ENCODE measurements at regions not wholly inside any gene's neighbourhood (a gene's known extent, or its start where the extent isn't known, plus 50 kb on each side); places are given as distances from the start of the nearest gene placed in this dataset.
"Not testable (repeated sequence)": the region's sequence is repeated elsewhere in the genome, so short reads cannot be mapped to it uniquely, and the experiment has no call there.

GRCh38 chr6:67935976-67936477, 699.1 kb upstream of the ADGRB3 start:
- WGBS (ENCODE audit: insufficient coverage, insufficient read length), result no CpG with 5 or more reads among the region's 2 CpGs
- H3K27me3 ChIP-seq (ENCODE audit: control insufficient read depth, insufficient read depth, low read length), result no peaks in the 10 kb centered on the region
- no peak overlapping the region for H3K27ac ChIP-seq (ENCODE audit: low read length)
- DNase-seq (ENCODE audit: low read depth, low spot score), result no peak
- no peaks in the 10 kb centered on the region for H3K4me1 ChIP-seq (ENCODE audit: control insufficient read depth, insufficient read depth, low read length)
- H3K9me3 ChIP-seq (ENCODE audit: control insufficient read depth, insufficient read depth, low read length), result no peaks in the 10 kb centered on the region
- no peaks in the 10 kb centered on the region for H3K36me3 ChIP-seq (ENCODE audit: control insufficient read depth, insufficient read depth, low read length)
- no peak overlapping the region for H3K4me3 ChIP-seq (ENCODE audit: low read length)

DNA sequence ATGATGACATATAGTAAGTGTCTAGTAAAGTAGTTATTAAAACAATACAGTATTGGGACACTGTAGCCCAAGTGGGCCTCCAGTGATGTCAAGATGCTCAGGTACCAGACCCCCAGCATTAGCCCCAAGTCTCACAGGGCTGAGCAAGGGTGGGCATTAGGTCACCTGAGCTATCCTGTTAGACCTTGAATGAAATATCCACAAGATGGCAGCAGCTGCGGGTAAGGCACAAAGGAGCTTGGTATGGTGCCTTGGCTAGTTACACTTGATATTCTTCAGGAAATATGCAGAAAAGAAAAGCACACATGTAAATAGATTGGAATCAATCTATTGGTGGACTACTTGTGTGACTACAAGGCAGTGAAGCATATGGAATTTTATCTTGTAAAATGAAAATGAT, 701.8 kb upstream of the ADGRB3 start:
- Histone ChIP-seq H3K4me1 (ENCODE audit: control insufficient read depth, insufficient read depth, low read length) (no peaks in the 10 kb centered on the region), H3K9me3 (ENCODE audit: control insufficient read depth, insufficient read depth, low read length) (no peaks in the 10 kb centered on the region), H3K4me3 (ENCODE audit: low read length) (no peak overlapping the region), H3K27me3 (ENCODE audit: control insufficient read depth, insufficient read depth, low read length) (no peaks in the 10 kb centered on the region), H3K27ac (ENCODE audit: low read length) (no peak overlapping the region), H3K36me3 (ENCODE audit: control insufficient read depth, insufficient read depth, low read length) (no peaks in the 10 kb centered on the region)
- no CpG with 5 or more reads among the region's 1 CpG for WGBS (ENCODE audit: insufficient coverage, insufficient read length)
- peak; percentile 13 for DNase-seq (ENCODE audit: low read depth, low spot score)

- H3K27ac ChIP-seq (ENCODE audit: low read length); DNase-seq (ENCODE audit: low read depth, low spot score); H3K36me3 ChIP-seq (ENCODE audit: control insufficient read depth, insufficient read depth, low read length); H3K9me3 ChIP-seq (ENCODE audit: control insufficient read depth, insufficient read depth, low read length); H3K4me1 ChIP-seq (ENCODE audit: control insufficient read depth, insufficient read depth, low read length); H3K27me3 ChIP-seq (ENCODE audit: control insufficient read depth, insufficient read depth, low read length); H3K4me3 ChIP-seq (ENCODE audit: low read length): not testable (repeated sequence)
- no CpG with 5 or more reads among the region's 3 CpGs for WGBS (ENCODE audit: insufficient coverage, insufficient read length)
Observed at GRCh38 chr6:67922588-67922987, 712.5 kb upstream of the ADGRB3 start.

GRCh38 chr6:67920040-67920439, 715.0 kb upstream of the ADGRB3 start:
- not testable (repeated sequence) for H3K27ac ChIP-seq (ENCODE audit: low read length); DNase-seq (ENCODE audit: low read depth, low spot score); H3K9me3 ChIP-seq (ENCODE audit: control insufficient read depth, insufficient read depth, low read length); H3K36me3 ChIP-seq (ENCODE audit: control insufficient read depth, insufficient read depth, low read length); H3K4me1 ChIP-seq (ENCODE audit: control insufficient read depth, insufficient read depth, low read length); H3K27me3 ChIP-seq (ENCODE audit: control insufficient read depth, insufficient read depth, low read length); H3K4me3 ChIP-seq (ENCODE audit: low read length)
- WGBS (ENCODE audit: insufficient coverage, insufficient read length), result no CpG with 5 or more reads among the region's 1 CpG

DNA sequence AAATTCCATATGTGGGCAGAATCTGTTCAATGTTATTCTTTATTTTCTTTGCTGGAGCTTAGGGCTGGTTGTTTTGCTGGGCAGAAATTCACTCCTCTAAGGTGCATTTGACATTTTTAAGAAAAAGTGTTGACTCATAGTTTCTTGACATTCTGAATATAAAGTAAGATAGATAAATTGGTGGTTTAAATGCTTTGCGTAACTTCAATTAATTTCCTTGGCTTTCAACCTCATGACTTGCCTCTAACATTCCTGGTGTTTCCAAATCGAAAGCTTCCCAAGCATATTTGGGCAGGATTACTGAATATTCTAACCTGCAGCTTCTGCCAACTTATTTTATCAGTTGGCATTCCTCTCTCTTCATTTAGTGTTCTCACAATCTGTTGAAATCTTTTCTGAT, 718.7 kb upstream of the ADGRB3 start:
- Histone ChIP-seq H3K36me3 (ENCODE audit: control insufficient read depth, insufficient read depth, low read length) (no peaks in the 10 kb centered on the region), H3K4me1 (ENCODE audit: control insufficient read depth, insufficient read depth, low read length) (no peaks in the 10 kb centered on the region), H3K27me3 (ENCODE audit: control insufficient read depth, insufficient read depth, low read length) (no peaks in the 10 kb centered on the region), H3K9me3 (ENCODE audit: control insufficient read depth, insufficient read depth, low read length) (no peaks in the 10 kb centered on the region), H3K4me3 (ENCODE audit: low read length) (no peak overlapping the region), H3K27ac (ENCODE audit: low read length) (no peak overlapping the region)
- WGBS (ENCODE audit: insufficient coverage, insufficient read length), result no CpG with 5 or more reads among the region's 2 CpGs
- DNase-seq (ENCODE audit: low read depth, low spot score), result no peak

DNA sequence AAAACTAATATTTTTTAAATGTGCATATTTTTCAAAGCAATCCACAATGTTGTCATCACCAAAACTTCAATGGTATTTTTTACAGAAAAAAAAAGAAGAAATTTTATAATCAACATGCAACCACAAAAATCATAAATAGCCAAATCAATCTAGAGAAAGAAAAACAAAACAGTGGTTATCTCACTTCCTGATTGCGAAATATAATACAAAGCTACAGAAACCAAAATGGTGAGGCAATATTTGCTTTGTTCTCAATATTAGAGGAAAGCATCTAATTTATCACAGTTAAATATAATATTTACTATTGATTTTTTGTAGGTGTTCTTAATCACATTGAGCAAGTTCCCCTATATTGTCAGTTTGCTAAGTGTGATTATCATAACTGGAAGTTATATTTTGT, 720.7 kb upstream of the ADGRB3 start:
- no peaks in the 10 kb centered on the region for H3K36me3 ChIP-seq (ENCODE audit: control insufficient read depth, insufficient read depth, low read length)
- no peaks in the 10 kb centered on the region for H3K27me3 ChIP-seq (ENCODE audit: control insufficient read depth, insufficient read depth, low read length)
- no peak for DNase-seq (ENCODE audit: low read depth, low spot score)
- H3K9me3 ChIP-seq (ENCODE audit: control insufficient read depth, insufficient read depth, low read length), result no peaks in the 10 kb centered on the region
- no peak overlapping the region for H3K4me3 ChIP-seq (ENCODE audit: low read length)
- H3K27ac ChIP-seq (ENCODE audit: low read length), result no peak overlapping the region
- no CpG with 5 or more reads among the region's 1 CpG for WGBS (ENCODE audit: insufficient coverage, insufficient read length)
- H3K4me1 ChIP-seq (ENCODE audit: control insufficient read depth, insufficient read depth, low read length), result no peaks in the 10 kb centered on the region

DNA sequence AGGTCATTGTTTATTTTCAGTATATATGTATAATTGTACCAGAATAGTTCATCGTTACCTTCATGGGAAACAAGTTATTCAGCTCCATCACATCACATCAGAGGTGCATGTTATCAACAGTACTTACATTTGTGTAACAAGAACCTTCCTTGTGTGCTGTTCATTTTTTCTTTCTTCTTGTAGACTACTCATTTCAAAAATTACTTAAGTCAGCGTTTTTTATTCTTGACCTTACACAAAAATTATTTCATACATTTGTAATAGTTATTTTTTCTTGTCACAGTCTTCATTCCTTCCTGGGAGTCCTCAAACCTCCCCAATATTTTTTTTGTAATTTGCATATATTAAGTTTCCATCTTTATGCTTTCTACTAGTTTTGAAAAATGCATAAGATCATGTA, 725.7 kb upstream of the ADGRB3 start:
- no peak for DNase-seq (ENCODE audit: low read depth, low spot score)
- no peaks in the 10 kb centered on the region for H3K36me3 ChIP-seq (ENCODE audit: control insufficient read depth, insufficient read depth, low read length)
- no peaks in the 10 kb centered on the region for H3K4me1 ChIP-seq (ENCODE audit: control insufficient read depth, insufficient read depth, low read length)
- no CpG with 5 or more reads among the region's 2 CpGs for WGBS (ENCODE audit: insufficient coverage, insufficient read length)
- no peak overlapping the region for H3K27ac ChIP-seq (ENCODE audit: low read length)
- H3K27me3 ChIP-seq (ENCODE audit: control insufficient read depth, insufficient read depth, low read length), result no peaks in the 10 kb centered on the region
- no peaks in the 10 kb centered on the region for H3K9me3 ChIP-seq (ENCODE audit: control insufficient read depth, insufficient read depth, low read length)
- H3K4me3 ChIP-seq (ENCODE audit: low read length), result no peak overlapping the region

- no CpG with 5 or more reads among the region's 2 CpGs for WGBS (ENCODE audit: insufficient coverage, insufficient read length)
- Histone ChIP-seq H3K27ac (ENCODE audit: low read length) (no peak overlapping the region), H3K36me3 (ENCODE audit: control insufficient read depth, insufficient read depth, low read length) (no peaks in the 10 kb centered on the region), H3K4me3 (ENCODE audit: low read length) (no peak overlapping the region), H3K4me1 (ENCODE audit: control insufficient read depth, insufficient read depth, low read length) (no peaks in the 10 kb centered on the region), H3K9me3 (ENCODE audit: control insufficient read depth, insufficient read depth, low read length) (no peaks in the 10 kb centered on the region), H3K27me3 (ENCODE audit: control insufficient read depth, insufficient read depth, low read length) (no peaks in the 10 kb centered on the region)
- no peak for DNase-seq (ENCODE audit: low read depth, low spot score)
Observed at GRCh38 chr6:67908379-67908778, 726.7 kb upstream of the ADGRB3 start.

DNA sequence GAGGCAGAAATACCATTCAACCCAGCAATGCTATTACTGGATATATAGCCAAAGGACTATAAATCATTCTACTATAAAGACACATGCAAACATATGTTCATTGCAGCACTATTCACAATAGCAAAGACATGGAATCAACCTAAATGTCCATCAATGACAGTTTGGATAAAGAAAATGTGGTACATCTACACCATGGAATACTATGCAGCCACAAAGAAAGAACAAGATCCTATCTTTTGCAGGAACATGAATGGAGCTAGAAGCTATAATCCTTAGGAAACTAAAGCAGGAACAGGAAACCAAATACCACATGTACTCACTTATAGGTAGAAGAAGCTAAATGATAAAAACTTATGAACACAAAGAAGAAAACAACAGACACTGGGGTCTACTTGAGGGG, 730.3 kb upstream of the ADGRB3 start:
- H3K4me1 ChIP-seq (ENCODE audit: control insufficient read depth, insufficient read depth, low read length); H3K27ac ChIP-seq (ENCODE audit: low read length); H3K9me3 ChIP-seq (ENCODE audit: control insufficient read depth, insufficient read depth, low read length); DNase-seq (ENCODE audit: low read depth, low spot score); H3K36me3 ChIP-seq (ENCODE audit: control insufficient read depth, insufficient read depth, low read length); H3K27me3 ChIP-seq (ENCODE audit: control insufficient read depth, insufficient read depth, low read length); H3K4me3 ChIP-seq (ENCODE audit: low read length): not testable (repeated sequence)

- no peak for DNase-seq (ENCODE audit: low read depth, low spot score)
- Histone ChIP-seq H3K27me3 (ENCODE audit: control insufficient read depth, insufficient read depth, low read length) (no peaks in the 10 kb centered on the region), H3K36me3 (ENCODE audit: control insufficient read depth, insufficient read depth, low read length) (no peaks in the 10 kb centered on the region), H3K27ac (ENCODE audit: low read length) (no peak overlapping the region), H3K4me3 (ENCODE audit: low read length) (no peak overlapping the region), H3K9me3 (ENCODE audit: control insufficient read depth, insufficient read depth, low read length) (no peaks in the 10 kb centered on the region), H3K4me1 (ENCODE audit: control insufficient read depth, insufficient read depth, low read length) (no peaks in the 10 kb centered on the region)
- WGBS (ENCODE audit: insufficient coverage, insufficient read length), result no CpG with 5 or more reads among the region's 1 CpG
Observed at GRCh38 chr6:67898875-67899274, 736.2 kb upstream of the ADGRB3 start.

- DNase-seq (ENCODE audit: low read depth, low spot score), result no peak
- WGBS (ENCODE audit: insufficient coverage, insufficient read length), result no CpG with 5 or more reads among the region's 7 CpGs
Observed at GRCh38 chr6:67897998-67898607, 737.0 kb upstream of the ADGRB3 start.

More at GRCh38 chr6:67897998-67898607, 737.0 kb upstream of the ADGRB3 start:
- H3K4me3 ChIP-seq (ENCODE audit: low read length), result no peak overlapping the region
- no peaks in the 10 kb centered on the region for H3K36me3 ChIP-seq (ENCODE audit: control insufficient read depth, insufficient read depth, low read length)
- H3K4me1 ChIP-seq (ENCODE audit: control insufficient read depth, insufficient read depth, low read length), result no peaks in the 10 kb centered on the region
- no peak overlapping the region for H3K27ac ChIP-seq (ENCODE audit: low read length)
- no peaks in the 10 kb centered on the region for H3K9me3 ChIP-seq (ENCODE audit: control insufficient read depth, insufficient read depth, low read length)
- no peaks in the 10 kb centered on the region for H3K27me3 ChIP-seq (ENCODE audit: control insufficient read depth, insufficient read depth, low read length)

Measured in iPS DF 6.9 (cell line).